Mesendoderm (in vitro differentiated cells): ENCODE measurements at regions not wholly inside any gene's neighbourhood (a gene's known extent, or its start where the extent isn't known, plus 50 kb on each side); places are given as distances from the start of the nearest gene placed in this dataset.

ENCODE experiments used
- DNase-seq: peaks from one replicate; pipeline ENCODE4 v3.0.0; 2013
- H2AK5ac ChIP-seq: 2 replicates; pipeline ENCODE4 v1.6.1; 2013; ENCODE audit warnings: low read length, inconsistent platforms
- H2BK120ac ChIP-seq: 2 replicates; pipeline ENCODE4 v1.6.1; 2013; ENCODE audit warnings: low read depth, mild to moderate bottlenecking, low read length, moderate library complexity, mixed read lengths
- H2BK15ac ChIP-seq: replicated peaks from 2 replicates; pipeline ENCODE4 v1.6.1; 2013; ENCODE audit warnings: low read depth, mild to moderate bottlenecking, moderate library complexity
- H2BK5ac ChIP-seq: 2 replicates; pipeline ENCODE4 v1.6.1; 2013; ENCODE audit warnings: low read length, inconsistent platforms
- H3K18ac ChIP-seq: 2 replicates; pipeline ENCODE4 v1.6.1; 2013; ENCODE audit warnings: mild to moderate bottlenecking, low read length, mixed read lengths
- H3K23ac ChIP-seq: one replicate; pipeline ENCODE4 v1.6.1; 2013; ENCODE audit warnings: low read length
- H3K27ac ChIP-seq: 2 replicates; pipeline ENCODE4 v1.5.1; 2013; ENCODE audit warnings: low read depth, mild to moderate bottlenecking, inconsistent platforms, low read length, moderate library complexity
- H3K27me3 ChIP-seq: 2 replicates; pipeline ENCODE4 v1.6.1; 2013; ENCODE audit warnings: low read length, control low read depth, mild to moderate bottlenecking, inconsistent platforms; ENCODE audit not compliant: insufficient read depth, poor library complexity
- H3K36me3 ChIP-seq: 2 replicates; pipeline ENCODE4 v1.6.1; 2013; ENCODE audit warnings: low read length, inconsistent platforms; ENCODE audit not compliant: control insufficient read depth, insufficient read depth
- H3K4ac ChIP-seq: one replicate; pipeline ENCODE4 v1.6.1; 2013; ENCODE audit warnings: low read depth, mild to moderate bottlenecking, low read length, moderate library complexity
- H3K4me1 ChIP-seq: 2 replicates; pipeline ENCODE4 v1.6.1; 2013; ENCODE audit warnings: low read depth, low read length, inconsistent platforms; ENCODE audit not compliant: control insufficient read depth
- H3K4me2 ChIP-seq: 2 replicates; pipeline ENCODE4 v1.6.1; 2013; ENCODE audit warnings: low read length
- H3K4me3 ChIP-seq: 2 replicates; pipeline ENCODE4 v1.5.1; 2013; ENCODE audit warnings: mild to moderate bottlenecking, low read length
- H3K56ac ChIP-seq: one replicate; pipeline ENCODE4 v1.6.1; 2013; ENCODE audit warnings: low read length
- H3K79me1 ChIP-seq: 2 replicates; pipeline ENCODE4 v1.6.1; 2013; ENCODE audit warnings: low read length, inconsistent platforms
- H3K79me2 ChIP-seq: 2 replicates; pipeline ENCODE4 v1.6.1; 2013; ENCODE audit warnings: mild to moderate bottlenecking, low read length; ENCODE audit not compliant: control insufficient read depth, insufficient read depth
- H3K9ac ChIP-seq: 2 replicates; pipeline ENCODE4 v1.6.1; 2013; ENCODE audit warnings: low read length, inconsistent platforms
- H4K5ac ChIP-seq: one replicate; pipeline ENCODE4 v1.6.1; 2013; ENCODE audit warnings: low read length
- H4K8ac ChIP-seq: one replicate; pipeline ENCODE4 v1.6.1; 2013; ENCODE audit warnings: low read depth, mild to moderate bottlenecking, control low read depth, low read length, moderate library complexity
- WGBS: extraction: QIAGEN DNeasy Blood & Tissue Kit; methylation state at CpG from one replicate; pipeline ENCODE4 v1.1.7; 2013; ENCODE audit warnings: low lambda C conversion rate, missing lambda C conversion rate; ENCODE audit not compliant: insufficient coverage; ENCODE audit errors: extremely low coverage; 5-methylcytosine and 5-hydroxymethylcytosine counted together

DNA sequence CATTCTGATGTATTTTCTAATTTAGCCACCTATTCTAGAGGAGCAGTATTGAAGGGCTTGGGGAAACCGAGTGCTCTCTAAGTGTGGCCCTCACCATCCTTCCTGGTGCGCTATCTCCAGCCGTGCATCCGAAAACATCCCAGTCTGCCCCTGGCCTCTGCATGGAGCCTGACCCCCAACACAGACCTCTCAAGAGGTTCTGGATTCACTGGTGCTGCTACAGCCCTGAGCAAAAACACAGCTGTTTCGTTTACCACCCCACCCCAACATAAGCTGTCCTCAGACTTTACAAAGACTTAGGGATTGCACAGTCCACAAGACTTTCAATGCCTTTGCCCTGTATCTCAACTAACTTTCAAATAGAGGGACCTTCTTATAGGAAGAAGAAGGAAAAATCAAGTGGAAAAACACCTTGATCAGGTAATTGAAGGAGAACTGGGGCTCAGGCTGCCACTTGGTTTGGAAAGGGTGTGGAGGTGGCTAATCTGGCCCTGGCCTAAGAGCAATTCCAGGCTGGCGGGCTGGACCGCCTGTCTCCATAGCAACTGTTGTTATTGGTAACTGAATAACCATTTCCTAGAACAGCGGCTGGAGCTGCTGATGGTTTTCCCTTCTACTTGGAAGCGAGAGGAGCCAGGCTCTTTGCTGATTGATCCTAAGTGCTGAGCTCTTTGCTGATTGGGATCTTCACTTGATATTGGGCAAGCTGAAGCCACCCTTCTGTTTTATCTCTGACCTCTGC lies 90.2 kb upstream of the TOX2 start:
- H3K36me3 ChIP-seq, result no peaks in the 10 kb centered on the region
- no peak overlapping the region for H4K5ac ChIP-seq
- H3K18ac ChIP-seq, result no peak overlapping the region
- H3K79me2 ChIP-seq, result no peaks in the 10 kb centered on the region
- H3K23ac ChIP-seq, result no peak overlapping the region
- no peak overlapping the region for H2BK5ac ChIP-seq
- no peak overlapping the region for H3K27ac ChIP-seq
- no peak overlapping the region for H2AK5ac ChIP-seq
- H2BK120ac ChIP-seq, result no peak overlapping the region
- no peak overlapping the region for H3K9ac ChIP-seq
- no peaks in the 10 kb centered on the region for H3K27me3 ChIP-seq
- no peak overlapping the region for H3K4ac ChIP-seq
- no peak overlapping the region for H3K4me3 ChIP-seq
- no peaks in the 10 kb centered on the region for H3K4me1 ChIP-seq
- no peak overlapping the region for H3K56ac ChIP-seq
- H2BK15ac ChIP-seq, result no peak overlapping the region
- H3K4me2 ChIP-seq, result no peak overlapping the region
- no CpG with 5 or more reads among the region's 9 CpGs for WGBS
- H3K79me1 ChIP-seq, result no peaks in the 10 kb centered on the region
- no peak overlapping the region for H4K8ac ChIP-seq
- peak; percentile 78 for DNase-seq

DNA sequence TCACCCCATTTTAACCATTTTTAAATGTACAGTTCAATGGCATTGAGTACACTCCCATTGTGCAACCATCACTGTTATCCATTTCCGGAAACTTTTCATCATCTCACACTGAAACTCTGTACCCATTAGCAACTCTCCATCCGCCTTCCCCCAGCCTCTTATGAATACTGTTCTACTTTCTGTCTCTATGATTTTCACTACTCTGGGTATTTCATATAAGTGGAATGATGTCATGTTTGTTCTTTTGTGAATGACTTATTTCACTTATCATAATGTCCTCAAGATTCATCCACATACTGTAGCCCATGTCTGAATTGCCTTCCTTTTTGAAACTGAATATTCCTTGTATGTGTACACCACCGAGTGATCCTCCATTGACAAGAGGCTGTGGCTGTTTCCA lies 92.9 kb upstream of the TOX2 start:
- Histone ChIP-seq H3K27ac (no peak overlapping the region), H3K9ac (no peak overlapping the region), H3K79me1 (no peaks in the 10 kb centered on the region), H3K79me2 (no peaks in the 10 kb centered on the region), H2BK15ac (no peak overlapping the region), H3K4me1 (no peaks in the 10 kb centered on the region), H3K18ac (no peak overlapping the region), H3K4me3 (no peak overlapping the region), H3K23ac (no peak overlapping the region), H3K36me3 (no peaks in the 10 kb centered on the region), H4K8ac (no peak overlapping the region), H2AK5ac (no peak overlapping the region), H4K5ac (no peak overlapping the region), H3K56ac (no peak overlapping the region), H2BK5ac (no peak overlapping the region), H3K4me2 (no peak overlapping the region), H2BK120ac (no peak overlapping the region), H3K27me3 (no peaks in the 10 kb centered on the region), H3K4ac (no peak overlapping the region)
- DNase-seq, result no peak
- no CpG with 5 or more reads among the region's 3 CpGs for WGBS

DNA sequence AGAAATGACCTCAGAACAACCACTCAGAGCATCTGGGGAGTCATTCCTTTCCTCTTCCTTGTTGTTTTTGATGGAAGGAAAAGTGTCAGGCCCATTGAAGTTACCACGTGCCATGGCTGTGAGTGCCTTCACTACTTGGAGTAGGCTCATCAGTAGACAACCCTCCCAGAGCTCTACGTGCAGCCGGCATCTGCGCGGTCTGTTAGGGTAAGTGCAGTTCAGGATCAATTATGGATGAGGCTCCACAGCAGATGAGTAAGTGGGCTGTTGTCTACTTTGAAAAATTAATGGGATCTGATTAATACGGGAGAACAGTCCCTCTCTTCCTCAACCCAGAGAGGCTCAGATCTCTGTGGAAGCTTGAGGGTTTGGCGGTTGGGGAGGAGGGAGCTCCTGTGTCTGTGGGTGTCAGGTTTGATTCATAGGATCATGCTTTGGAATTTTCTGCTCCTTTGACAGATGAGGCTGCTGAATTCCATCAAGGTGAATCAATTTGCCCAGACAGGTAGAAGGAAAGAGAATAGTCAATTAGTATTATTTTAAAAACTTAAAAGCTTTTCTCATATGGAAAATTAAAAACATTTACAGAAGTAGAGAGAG lies 93.8 kb upstream of the TOX2 start:
- H3K36me3 ChIP-seq, result no peaks in the 10 kb centered on the region
- no peak overlapping the region for H3K18ac ChIP-seq
- DNase-seq, result no peak
- H3K79me2 ChIP-seq, result no peaks in the 10 kb centered on the region
- H4K5ac ChIP-seq, result no peak overlapping the region
- no peaks in the 10 kb centered on the region for H3K27me3 ChIP-seq
- no peaks in the 10 kb centered on the region for H3K4me1 ChIP-seq
- no peak overlapping the region for H2BK15ac ChIP-seq
- H3K9ac ChIP-seq, result no peak overlapping the region
- H3K23ac ChIP-seq, result no peak overlapping the region
- no peak overlapping the region for H3K56ac ChIP-seq
- H3K27ac ChIP-seq, result no peak overlapping the region
- H2AK5ac ChIP-seq, result no peak overlapping the region
- H3K4me3 ChIP-seq, result no peak overlapping the region
- no CpG with 5 or more reads among the region's 7 CpGs for WGBS
- H3K4me2 ChIP-seq, result no peak overlapping the region
- no peak overlapping the region for H2BK120ac ChIP-seq
- no peak overlapping the region for H2BK5ac ChIP-seq
- H3K79me1 ChIP-seq, result no peaks in the 10 kb centered on the region
- H4K8ac ChIP-seq, result no peak overlapping the region
- H3K4ac ChIP-seq, result no peak overlapping the region

DNA sequence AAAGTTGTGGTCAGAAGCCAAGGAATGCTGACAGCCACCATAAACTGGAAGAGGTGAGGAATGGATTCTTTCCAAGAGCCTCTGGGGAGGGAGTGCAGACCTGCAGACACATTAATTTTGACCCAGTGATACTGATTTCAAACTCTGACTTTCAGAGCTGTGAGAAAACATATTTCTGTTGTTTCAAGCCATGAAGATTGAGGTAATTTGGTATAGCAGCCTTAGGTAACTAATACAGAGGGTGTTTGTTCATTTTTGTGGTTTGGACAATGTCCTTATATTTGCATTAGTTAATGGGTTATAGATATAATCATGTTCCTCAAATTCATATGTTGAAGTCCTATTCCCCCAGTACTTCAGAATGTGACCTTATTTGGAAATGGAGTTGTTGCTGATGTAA lies 85.4 kb upstream of the GTSF1L start:
- H3K56ac ChIP-seq, result no peak overlapping the region
- H3K9ac ChIP-seq, result no peak overlapping the region
- H3K27me3 ChIP-seq, result no peaks in the 10 kb centered on the region
- no peak overlapping the region for H3K4me3 ChIP-seq
- no peak for DNase-seq
- H2BK120ac ChIP-seq, result no peak overlapping the region
- no peak overlapping the region for H4K8ac ChIP-seq
- no peaks in the 10 kb centered on the region for H3K79me1 ChIP-seq
- H3K4me2 ChIP-seq, result no peak overlapping the region
- H3K23ac ChIP-seq, result no peak overlapping the region
- no peak overlapping the region for H3K18ac ChIP-seq
- H2AK5ac ChIP-seq, result no peak overlapping the region
- no peak overlapping the region for H4K5ac ChIP-seq
- no peaks in the 10 kb centered on the region for H3K36me3 ChIP-seq
- no peak overlapping the region for H2BK5ac ChIP-seq
- no peak overlapping the region for H3K4ac ChIP-seq
- H3K79me2 ChIP-seq, result no peaks in the 10 kb centered on the region
- no peak overlapping the region for H2BK15ac ChIP-seq
- H3K27ac ChIP-seq, result no peak overlapping the region
- H3K4me1 ChIP-seq, result no peaks in the 10 kb centered on the region

DNA sequence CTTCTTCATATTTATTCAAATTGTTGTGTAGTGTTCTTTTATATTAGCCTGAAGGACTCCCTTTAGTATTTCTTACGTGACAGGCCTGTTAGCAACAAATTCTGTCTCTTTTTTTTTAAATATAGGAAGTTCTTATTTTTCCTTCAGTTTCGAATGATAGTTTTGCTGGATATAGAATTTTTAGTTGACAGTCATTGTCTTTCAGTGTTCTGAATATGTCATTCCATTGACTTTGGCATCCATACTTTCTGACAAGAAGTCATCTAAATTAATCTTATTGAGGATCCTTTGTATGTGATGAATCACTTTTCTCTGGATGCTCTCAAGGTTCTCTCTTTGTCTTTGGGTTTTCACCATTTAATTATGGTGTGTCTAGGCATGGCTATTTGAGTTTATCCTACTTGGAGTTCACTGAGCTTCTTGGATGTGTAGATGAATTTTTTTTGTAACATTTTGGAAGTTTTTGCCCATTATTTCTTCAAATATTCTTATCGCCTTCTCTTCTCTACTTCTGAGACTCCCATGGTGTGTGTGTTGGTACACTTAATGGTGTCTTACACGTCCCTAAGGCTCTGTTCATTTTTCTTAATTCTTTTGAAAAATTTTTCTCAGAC lies 82.5 kb upstream of the GTSF1L start:
- Histone ChIP-seq H3K36me3 (no peaks in the 10 kb centered on the region), H2BK120ac (no peak overlapping the region), H3K4me1 (no peaks in the 10 kb centered on the region), H3K4me2 (no peak overlapping the region), H3K79me1 (no peaks in the 10 kb centered on the region), H3K4ac (no peak overlapping the region), H2AK5ac (no peak overlapping the region), H3K56ac (no peak overlapping the region), H2BK5ac (no peak overlapping the region), H2BK15ac (no peak overlapping the region), H3K27ac (no peak overlapping the region), H3K23ac (no peak overlapping the region), H3K27me3 (no peaks in the 10 kb centered on the region), H3K9ac (no peak overlapping the region), H3K18ac (no peak overlapping the region), H4K8ac (no peak overlapping the region), H4K5ac (no peak overlapping the region), H3K4me3 (no peak overlapping the region), H3K79me2 (no peaks in the 10 kb centered on the region)
- peak; percentile 6 for DNase-seq
- no CpG with 5 or more reads among the region's 4 CpGs for WGBS
